SKM-1 (cell line): ENCODE measurements at regions not wholly inside any gene's neighbourhood (a gene's known extent, or its start where the extent isn't known, plus 50 kb on each side); places are given as distances from the start of the nearest gene placed in this dataset.
"Not testable (repeated sequence)": the region's sequence is repeated elsewhere in the genome, so short reads cannot be mapped to it uniquely, and the experiment has no call there.

ENCODE experiments used
- DNase-seq: peaks from one replicate; lab custom pipeline; 2025; ENCODE audit not compliant: unreplicated experiment; lab: John Stamatoyannopoulos, UW

DNA sequence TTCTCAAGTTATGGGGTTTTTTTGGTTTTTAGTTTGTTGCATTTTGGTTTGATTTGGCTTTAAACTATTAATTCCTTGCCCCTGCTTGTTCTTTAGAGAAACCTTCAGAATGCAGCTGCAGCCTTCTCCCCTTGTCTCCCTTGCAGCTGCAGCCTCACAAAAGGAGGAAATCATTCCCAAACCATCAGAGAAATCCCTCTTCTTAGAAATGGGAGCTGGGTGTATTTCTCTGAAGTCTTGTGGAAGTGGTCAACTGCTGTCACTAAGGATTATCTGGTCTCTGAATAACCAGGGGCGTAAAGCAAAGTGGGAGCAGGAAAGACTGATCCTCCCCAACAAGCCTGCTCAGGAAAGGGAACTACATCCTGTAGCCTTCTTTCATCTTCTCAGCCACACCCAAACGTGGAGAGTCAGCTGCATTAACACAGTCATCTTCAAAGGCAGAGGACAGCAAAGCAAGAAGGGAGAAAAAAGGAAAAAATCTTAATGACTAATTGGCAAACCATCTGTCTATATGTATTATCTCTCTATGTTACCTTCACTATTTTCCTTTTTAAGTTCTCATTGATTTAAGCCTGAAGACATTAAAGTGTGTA is 1834.1 kb upstream of the PIK3C3 start:
- DNase-seq: no peak

DNA sequence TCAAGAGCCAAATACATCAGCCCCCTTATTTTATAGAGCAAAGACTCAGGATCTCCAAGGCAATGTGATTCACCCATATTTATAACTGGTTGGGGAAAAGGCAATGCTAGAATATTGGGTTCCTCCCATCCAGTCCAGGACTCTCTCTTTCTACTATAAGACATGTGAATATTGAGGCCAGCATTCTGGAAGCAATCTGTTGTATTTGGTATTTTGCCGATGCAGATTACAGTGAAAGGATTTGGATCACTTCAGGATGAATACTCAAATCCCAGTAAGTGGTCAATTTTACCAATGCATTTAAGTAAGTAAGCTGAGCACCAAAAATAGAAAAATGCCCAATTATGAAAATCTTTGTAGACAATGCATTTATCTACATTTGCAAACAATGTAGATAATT is 1834.7 kb upstream of the PIK3C3 start:
- no peak for DNase-seq

DNA sequence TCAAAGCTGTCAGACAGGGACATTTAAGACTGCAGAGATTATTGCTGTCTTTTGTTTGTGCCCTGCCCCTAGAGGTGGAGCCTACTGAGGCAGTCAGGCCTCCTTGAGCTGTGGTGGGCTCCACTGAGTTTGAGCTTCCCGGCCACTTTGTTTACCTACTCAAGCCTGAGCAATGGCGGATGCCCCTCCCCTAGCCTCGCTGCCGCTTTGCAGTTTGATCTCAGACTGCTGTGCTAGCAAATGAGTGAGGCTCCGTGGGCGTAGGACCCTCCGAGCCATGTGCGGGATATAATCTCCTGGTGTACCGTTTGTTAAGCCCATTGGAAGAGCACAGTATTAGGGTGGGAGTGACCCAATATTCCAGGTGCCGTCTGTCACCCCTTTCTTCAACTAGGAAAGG is 1835.5 kb upstream of the PIK3C3 start:
- DNase-seq: not testable (repeated sequence)

DNA sequence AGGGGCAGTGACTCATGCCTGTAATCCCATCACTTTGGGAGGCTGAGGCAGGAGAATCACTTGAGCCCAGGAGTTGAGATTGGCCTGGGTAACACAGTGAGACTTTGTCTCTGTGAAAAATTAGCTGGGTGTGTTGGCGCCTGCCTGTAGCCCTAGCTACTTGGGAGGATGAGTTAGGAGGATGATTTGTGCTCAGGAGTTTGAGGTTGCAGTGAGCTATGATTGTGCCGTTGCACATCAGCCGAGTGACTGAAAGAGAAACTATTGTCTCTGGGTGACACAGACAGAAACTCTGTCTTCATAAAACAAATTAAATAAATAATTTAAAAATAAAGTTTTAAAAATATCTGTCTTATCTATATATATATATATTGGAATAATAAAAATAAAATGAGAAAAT is 1844.6 kb upstream of the PIK3C3 start:
- no peak for DNase-seq

- no peak for DNase-seq
These were observed 1845.6 kb upstream of the PIK3C3 start for GRCh38 chr18:40109252-40110049.

DNA sequence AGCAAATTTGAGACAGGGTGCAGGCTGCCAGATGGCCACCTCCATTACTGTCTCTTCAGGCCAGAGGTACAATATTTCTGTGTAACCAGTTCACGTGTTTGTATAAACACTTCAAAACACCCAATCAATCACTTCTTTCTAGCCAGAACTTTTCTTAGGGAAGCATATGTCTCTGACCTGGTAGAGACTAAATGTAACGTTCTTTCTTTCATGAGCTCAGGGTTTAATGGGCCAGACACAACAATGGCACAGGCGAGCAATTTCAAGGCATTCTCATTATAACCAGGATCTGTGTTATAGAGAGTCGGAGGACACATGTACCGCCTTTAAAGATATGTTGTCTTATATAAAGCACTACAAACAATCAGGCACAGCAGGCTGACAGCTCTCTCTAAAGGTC is 1846.4 kb upstream of the PIK3C3 start:
- DNase-seq: no peak

- no peak for DNase-seq
These were observed 1852.1 kb upstream of the PIK3C3 start for GRCh38 chr18:40102903-40103302.

- DNase-seq: no peak
These were observed 1855.4 kb upstream of the PIK3C3 start for GRCh38 chr18:40099641-40100040.

DNA sequence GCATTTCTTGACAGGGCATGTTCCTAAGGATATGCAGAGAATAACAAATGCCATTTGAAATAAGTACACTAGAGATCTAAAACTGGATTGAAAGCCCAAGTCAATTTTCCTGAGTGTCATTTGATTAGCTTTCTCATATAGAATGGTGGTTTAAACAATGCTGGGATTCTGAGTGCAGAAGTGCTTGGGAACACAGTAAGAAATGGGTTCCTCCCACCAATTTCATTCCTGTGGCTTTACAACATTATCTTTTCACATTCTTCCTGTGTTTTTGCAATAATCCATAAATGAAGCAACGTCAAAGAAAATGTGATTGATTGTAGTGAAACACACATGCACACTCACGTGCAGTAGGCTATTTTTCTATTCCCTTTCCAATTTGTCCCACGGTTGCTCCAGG is 1858.4 kb upstream of the PIK3C3 start:
- DNase-seq: no peak

DNA sequence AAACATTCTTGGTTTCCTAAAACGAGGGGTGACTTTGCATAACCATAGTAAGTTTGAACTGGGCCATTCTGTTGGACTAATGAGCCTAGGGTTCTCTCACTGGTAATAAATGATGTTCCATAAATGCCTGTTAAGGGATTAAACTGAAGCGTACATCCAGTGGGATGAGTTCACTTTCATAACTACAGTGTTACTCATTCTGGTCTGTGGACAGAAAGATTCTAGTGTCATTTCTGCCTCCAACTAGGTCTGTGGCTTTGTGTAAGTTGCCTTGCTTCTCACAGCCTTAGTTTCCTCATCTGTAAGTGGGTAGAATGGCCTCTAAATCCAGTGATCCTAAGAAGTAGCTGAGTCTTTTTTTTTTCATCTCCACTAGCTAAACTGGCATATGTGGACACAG is 1860.6 kb upstream of the PIK3C3 start:
- no peak for DNase-seq

- no peak for DNase-seq
These were observed 1866.9 kb upstream of the PIK3C3 start for GRCh38 chr18:40088130-40088529.

GRCh38 chr18:40079786-40080185 is 1875.2 kb upstream of the PIK3C3 start:
- no peak for DNase-seq

- no peak for DNase-seq
These were observed 1879.4 kb upstream of the PIK3C3 start for GRCh38 chr18:40075616-40076015.

- DNase-seq: no peak
These were observed 1882.3 kb upstream of the PIK3C3 start for GRCh38 chr18:40072761-40073160.

DNA sequence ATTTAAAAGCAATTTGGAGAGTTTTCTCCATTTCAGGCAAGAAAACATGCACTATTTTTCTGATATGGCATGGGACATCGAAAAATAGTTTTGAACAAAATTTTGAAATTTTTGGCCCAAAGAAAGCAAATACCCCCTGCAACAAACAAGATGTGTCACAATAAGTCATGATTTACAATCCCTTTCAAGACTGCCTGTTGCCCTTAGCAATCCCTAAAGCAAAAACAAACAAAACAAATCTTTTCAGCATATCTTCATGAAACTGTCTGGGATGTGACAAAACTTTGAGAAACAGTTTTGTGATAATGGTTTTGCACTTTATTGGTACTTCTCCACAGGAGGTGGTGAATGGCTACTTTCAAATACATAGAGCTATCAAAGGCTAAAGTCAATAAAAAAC is 1888.7 kb upstream of the PIK3C3 start:
- DNase-seq: no peak

DNA sequence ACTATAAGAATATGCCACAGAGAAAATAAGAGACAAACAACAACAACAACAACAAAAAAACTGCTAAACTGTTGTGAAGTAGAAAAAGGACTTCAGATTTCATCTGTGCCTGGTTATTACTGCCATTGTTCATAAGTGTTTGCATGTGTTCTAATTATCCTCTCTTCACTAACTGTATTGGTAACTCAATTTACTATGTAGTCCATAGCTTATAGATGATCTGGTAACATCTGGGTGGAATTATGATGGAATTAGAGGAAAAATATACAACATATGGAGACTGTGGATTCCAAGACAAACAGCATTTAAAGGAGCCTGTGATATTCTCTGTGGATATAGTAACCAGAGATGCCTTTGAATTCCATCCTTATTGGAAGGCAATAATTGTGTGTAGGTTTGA is 1891.5 kb upstream of the PIK3C3 start:
- DNase-seq: no peak

DNA sequence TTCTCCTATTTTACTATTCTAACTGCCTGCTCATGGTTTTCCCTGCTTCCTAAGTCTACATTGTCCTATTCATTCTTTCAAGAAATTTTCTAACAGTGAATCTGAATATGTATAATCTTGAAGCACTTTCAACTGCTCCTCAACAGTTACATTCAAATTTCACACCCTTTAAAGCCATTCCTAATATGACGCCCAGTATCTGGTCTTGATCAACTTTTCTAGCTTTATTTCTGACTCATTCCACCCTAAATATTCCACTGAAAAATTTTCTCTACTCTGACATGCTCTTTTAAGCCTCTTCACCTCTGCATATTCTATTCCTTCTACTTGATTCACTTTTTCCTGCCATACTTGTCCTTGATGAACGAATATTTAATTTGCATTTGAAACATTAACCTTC is 1893.9 kb upstream of the PIK3C3 start:
- no peak for DNase-seq

- no peak for DNase-seq
These were observed 1894.5 kb upstream of the PIK3C3 start for GRCh38 chr18:40060562-40060961.

- DNase-seq: no peak
These were observed 1896.0 kb upstream of the PIK3C3 start for GRCh38 chr18:40058811-40059570.

- DNase-seq: no peak
These were observed 1898.8 kb upstream of the PIK3C3 start for GRCh38 chr18:40056079-40056692.

DNA sequence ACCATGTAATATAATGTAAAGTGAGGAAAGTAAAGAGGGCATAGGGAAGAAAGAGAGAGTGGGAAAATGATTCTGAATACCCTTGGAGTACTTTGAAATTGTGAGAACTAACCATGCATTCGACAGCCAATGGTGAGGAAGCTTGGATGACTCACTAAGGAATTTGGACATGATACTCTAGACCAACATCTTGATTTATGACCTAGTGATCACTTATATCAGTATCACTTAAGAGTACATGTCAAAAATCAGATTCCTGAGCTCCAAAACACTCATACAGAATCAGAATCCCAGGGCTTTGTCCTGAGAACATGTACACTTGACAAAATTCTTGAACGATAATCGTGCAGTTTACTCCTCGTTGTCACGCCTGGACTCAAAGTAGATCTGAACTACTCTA is 1899.8 kb upstream of the PIK3C3 start:
- DNase-seq: no peak

GRCh38 chr18:40049716-40050115 is 1905.3 kb upstream of the PIK3C3 start:
- DNase-seq: no peak
